Peyer's patch (tissue), 4 donors: ENCODE measurements at regions not wholly inside any gene's neighbourhood (a gene's known extent, or its start where the extent isn't known, plus 50 kb on each side); places are given as distances from the start of the nearest gene placed in this dataset.

Experiments
- CTCF ChIP-seq, 6 experiments: fragments of 450-650 bp in 4 of 6; fragments of 200-600 bp in 2 of 6; sonication (generic) in 1 of 6; IDR thresholded peaks; one replicate each; pipeline ENCODE4 v1.5.1; 2017 to 2019; ENCODE audit warnings: antibody characterized with exemption in 6 of 6, mild to moderate bottlenecking in 3 of 6, moderate library complexity in 1 of 6
- POLR2A ChIP-seq, 2 donors: fragments of 450-650 bp; IDR thresholded peaks; one replicate each; pipeline ENCODE4 v1.5.1; 2017; ENCODE audit warnings: antibody characterized with exemption in 2 of 2, mild to moderate bottlenecking in 2 of 2, moderate library complexity in 2 of 2

GRCh38 chrX:82528525-82528924 lies 979.6 kb upstream of the POU3F4 start:
- TF ChIP-seq CTCF (IDR thresholded peaks at IDR 0.05) (no peak), POLR2A (IDR thresholded peaks at IDR 0.05) (no peak)
